Transverse colon (tissue), 4 donors: ENCODE measurements at regions not wholly inside any gene's neighbourhood (a gene's known extent, or its start where the extent isn't known, plus 50 kb on each side); places are given as distances from the start of the nearest gene placed in this dataset.

Experiments
- CTCF ChIP-seq, 5 experiments: fragments of 200-600 bp in 3 of 5; fragments of 450-650 bp in 2 of 5; sonication (generic) in 3 of 5; IDR thresholded peaks; 1 replicate in 2 of 5; 2 replicates in 3 of 5; pipeline ENCODE4 v1.5.1; 2016 to 2017; ENCODE audit warnings: antibody characterized with exemption in 5 of 5, inconsistent platforms in 3 of 5, mild to moderate bottlenecking in 2 of 5, moderate library complexity in 1 of 5
- EP300 ChIP-seq: sonication (generic); formaldehyde crosslinking; IDR thresholded peaks from one replicate; pipeline ENCODE4 v1.6.1; 2017; ENCODE audit warnings: antibody characterized with exemption, low read depth
- POLR2AphosphoS5 ChIP-seq, 3 donors: sonication (generic); formaldehyde crosslinking; IDR thresholded peaks; one replicate each; pipeline ENCODE4 v1.6.1; 2016; ENCODE audit warnings: antibody characterized with exemption in 3 of 3

- TF ChIP-seq CTCF (IDR thresholded peaks at IDR 0.05) (no peak), POLR2AphosphoS5 (IDR thresholded peaks at IDR 0.05) (no peak), EP300 (no peak)
These were observed 138.1 kb upstream of the MAGI3 start for GRCh38 chr1:113252166-113252565.
